Stomach (tissue), 4 donors: ENCODE measurements at regions not wholly inside any gene's neighbourhood (a gene's known extent, or its start where the extent isn't known, plus 50 kb on each side); places are given as distances from the start of the nearest gene placed in this dataset.

Source experiments
- EP300 ChIP-seq: sonication (generic); formaldehyde crosslinking; IDR thresholded peaks from one replicate; pipeline ENCODE4 v1.6.1; 2017; ENCODE audit warnings: antibody characterized with exemption
- POLR2A ChIP-seq, 4 donors: fragments of 450-650 bp; IDR thresholded peaks; one replicate each; pipeline ENCODE4 v1.6.1; 2016; ENCODE audit warnings: antibody characterized with exemption in 4 of 4, control low read depth in 2 of 4, mild to moderate bottlenecking in 1 of 4, moderate library complexity in 1 of 4
- TF ChIP-seq, protein P1 (sequence below), 7 experiments: fragments of 450-650 bp in 4 of 7; fragments of 200-600 bp in 3 of 7; sonication (generic) in 3 of 7; IDR thresholded peaks; one replicate each; pipeline ENCODE4 v1.5.1; 2016 to 2019; ENCODE audit warnings: antibody characterized with exemption in 7 of 7, control low read depth in 2 of 7, mild to moderate bottlenecking in 1 of 7

DNA sequence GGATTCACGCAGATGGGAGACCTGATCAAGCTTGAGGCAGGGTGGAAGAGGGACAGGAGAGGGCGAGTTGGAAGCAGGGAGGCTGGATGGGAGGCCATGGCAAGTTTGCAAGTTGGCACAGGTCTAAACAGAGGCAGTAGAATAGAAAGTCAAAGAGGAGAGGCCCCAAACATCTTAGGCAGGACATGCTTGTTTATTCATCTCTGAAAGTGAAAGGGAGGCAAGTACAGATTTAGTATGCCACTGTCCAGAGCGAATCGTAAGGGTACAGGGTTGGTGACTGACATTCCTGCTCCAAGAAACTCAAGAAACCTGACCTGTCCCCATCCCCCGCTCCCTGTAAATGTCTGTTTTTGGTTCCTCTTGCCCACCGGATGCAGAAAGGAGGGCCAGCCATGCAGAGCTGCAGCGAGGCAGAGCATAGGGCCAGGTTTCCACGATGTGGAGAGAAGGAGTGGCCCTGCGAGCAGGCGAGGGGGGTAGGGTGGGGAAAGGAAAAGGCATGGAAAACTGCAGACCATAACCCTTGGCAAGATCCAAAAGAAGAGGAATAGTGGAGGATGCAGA lies 96.2 kb upstream of the BOD1 start:
- TF ChIP-seq, protein P1, sequence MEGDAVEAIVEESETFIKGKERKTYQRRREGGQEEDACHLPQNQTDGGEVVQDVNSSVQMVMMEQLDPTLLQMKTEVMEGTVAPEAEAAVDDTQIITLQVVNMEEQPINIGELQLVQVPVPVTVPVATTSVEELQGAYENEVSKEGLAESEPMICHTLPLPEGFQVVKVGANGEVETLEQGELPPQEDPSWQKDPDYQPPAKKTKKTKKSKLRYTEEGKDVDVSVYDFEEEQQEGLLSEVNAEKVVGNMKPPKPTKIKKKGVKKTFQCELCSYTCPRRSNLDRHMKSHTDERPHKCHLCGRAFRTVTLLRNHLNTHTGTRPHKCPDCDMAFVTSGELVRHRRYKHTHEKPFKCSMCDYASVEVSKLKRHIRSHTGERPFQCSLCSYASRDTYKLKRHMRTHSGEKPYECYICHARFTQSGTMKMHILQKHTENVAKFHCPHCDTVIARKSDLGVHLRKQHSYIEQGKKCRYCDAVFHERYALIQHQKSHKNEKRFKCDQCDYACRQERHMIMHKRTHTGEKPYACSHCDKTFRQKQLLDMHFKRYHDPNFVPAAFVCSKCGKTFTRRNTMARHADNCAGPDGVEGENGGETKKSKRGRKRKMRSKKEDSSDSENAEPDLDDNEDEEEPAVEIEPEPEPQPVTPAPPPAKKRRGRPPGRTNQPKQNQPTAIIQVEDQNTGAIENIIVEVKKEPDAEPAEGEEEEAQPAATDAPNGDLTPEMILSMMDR (IDR thresholded peaks at IDR 0.05): no peak
- TF ChIP-seq EP300 (no peak), POLR2A (IDR thresholded peaks at IDR 0.05) (no peak)
